ENCODE measurements at regions not wholly inside any gene's neighbourhood (a gene's known extent, or its start where the extent isn't known, plus 50 kb on each side); places are given as distances from the start of the nearest gene placed in this dataset.

DNA sequence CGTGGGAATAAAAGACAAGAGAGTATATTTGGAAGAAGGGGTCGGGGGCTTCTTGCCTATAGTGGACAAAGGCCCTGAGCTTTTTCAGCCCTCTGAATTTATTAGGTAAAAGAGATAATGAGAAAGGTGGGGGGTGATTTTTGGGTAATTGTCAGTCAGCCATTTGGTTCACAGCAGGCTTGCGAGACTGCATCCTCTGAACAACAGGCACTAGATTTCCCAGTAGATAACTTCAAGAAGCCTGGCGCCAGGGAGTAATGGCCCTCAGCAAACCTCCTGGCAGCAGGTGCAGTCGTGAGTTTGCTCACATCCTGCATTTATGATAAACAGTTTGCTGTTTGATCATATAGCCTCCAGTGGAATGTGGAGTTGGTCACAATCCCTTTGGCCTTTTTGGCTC, 609.0 kb downstream of the DHX35 start:
- no peak for DNase-seq (ENCODE audit: low spot score)

- DNase-seq (ENCODE audit: low spot score) = no peak
Measured at GRCh38 chr20:39568109-39568508, 606.0 kb downstream of the DHX35 start.

- no peak for DNase-seq (ENCODE audit: low spot score)
Measured at GRCh38 chr20:39563349-39563748, 601.2 kb downstream of the DHX35 start.

GRCh38 chr20:39554341-39554740, 592.2 kb downstream of the DHX35 start:
- DNase-seq (ENCODE audit: low spot score) = no peak

DNA sequence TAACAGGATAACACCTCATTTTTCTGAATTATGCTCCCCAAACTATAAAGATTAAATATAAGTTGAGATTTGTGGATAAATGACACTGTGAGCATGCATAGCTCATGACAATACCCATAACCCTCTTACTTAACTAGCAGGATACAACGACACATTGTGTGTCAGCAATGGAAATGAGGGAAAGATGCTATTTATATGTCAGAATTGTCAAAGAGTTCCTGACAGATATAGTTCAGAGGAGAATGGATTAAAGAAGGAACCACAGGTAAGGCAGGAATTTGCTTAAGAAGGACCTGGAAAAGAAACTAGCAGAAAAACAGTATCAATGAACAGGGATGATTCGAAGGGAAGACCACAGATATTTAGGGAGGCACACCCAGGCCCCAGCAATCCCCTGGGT, 591.0 kb downstream of the DHX35 start:
- no peak for DNase-seq (ENCODE audit: low spot score)

DNA sequence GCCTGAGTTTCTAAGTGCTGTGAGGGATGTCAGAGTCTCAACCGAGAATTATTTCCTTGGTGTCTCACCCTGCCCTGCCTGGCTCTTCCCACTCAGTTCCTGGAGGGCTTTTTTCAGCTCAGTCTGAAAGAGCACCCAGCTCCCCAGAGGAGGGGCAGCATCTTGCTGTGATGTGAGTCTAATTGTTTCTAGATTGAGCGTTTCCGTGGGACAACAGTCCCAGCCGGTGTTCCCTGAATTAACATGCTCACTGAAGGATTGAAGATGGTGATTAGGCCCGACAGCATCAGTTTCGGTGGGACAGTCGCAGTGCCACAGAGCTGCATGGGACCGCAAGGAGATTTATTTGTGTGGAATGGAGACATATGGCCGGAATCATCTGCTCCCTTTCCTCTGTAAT, 587.6 kb downstream of the DHX35 start:
- no peak for DNase-seq (ENCODE audit: low spot score)

DNA sequence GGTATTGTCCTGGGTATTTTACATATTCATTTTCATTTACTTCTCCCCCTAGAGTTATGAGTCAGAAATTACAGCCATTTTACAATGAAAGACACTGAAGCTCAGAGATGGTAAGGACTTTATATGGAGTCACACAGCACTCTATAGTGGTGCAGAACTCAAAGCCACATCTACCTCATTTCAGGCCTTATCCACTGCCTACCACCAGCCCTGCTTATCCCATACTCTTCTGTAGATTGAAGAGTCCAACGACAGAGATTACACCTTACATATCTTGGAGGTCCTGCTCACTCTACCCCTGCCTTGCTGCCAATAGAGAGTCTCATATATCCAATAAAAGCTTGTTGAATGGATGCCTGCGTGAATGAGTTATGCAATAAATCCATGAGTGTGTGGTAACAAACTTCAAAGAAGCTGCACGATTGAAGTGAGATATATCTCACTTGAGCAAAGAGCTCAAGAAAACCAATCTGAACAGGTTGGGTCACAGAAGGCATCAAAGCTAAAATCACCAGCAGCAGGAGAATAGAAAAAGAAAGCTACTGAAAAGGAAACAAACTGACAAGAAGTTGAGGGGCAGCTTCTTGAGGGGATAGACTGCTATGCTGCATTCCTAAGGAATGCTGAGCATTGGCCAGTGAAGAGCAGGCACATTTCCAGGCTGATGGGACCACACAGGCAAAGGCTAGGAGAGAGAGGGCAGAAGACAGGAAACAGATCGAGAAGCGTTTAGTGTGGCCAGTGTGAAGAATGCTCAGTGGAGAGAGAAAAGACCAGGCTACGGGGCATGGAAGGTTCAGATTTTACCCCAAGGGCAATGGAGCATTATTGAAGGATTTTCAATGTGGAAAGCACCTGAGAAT, 585.6 kb downstream of the DHX35 start:
- no peak for DNase-seq (ENCODE audit: low spot score)

DNA sequence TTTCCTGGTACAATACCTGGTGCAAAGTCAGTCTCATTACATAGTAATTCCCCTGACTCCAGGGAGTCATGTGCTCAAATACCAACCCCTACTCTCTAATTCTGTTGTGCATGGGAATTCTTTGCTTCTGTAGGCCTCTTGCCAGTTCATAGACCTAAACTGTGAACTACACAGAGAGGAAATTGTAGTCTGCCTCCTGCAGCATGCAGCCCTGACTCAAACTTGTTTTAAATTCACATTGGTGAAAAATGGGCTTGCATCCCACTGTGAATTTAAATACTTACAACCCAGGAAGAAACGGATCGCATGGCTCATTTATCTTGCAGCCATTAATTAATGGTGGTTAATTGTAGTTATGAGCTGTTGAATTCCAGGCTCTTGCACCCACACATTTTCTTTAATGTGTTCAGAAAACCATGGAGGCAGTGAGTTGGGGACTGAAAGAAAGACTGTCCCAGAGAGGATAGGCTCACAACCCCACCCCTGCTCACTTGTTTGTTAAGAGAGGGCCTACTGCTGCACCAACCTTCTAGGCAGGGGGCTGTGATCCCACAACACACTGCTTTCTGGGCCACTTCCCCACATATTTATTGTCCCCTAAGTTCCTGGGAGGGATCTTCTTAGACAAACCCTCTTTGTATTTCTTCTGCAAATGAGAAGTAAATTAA, 579.1 kb downstream of the DHX35 start:
- no peak for DNase-seq (ENCODE audit: low spot score)

DNA sequence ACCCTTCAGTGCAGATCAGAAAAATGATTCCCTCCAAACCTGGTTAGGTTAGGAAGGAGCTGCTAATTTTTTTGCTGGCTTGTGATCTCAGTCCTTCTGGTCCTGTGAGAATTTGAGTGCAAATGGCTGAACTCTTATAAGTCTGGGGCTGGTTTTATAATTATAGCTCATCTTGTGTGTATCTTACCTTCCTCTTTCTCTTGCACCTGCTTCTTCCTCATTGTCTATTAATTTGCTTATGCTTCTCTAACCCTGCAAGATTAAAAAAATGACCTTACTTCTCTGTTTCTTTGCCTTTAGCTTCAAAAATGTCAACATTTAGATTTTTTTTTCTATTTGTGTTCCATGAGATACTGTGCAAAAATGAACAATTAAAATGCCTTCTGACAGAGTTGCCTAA, 576.2 kb downstream of the DHX35 start:
- no peak for DNase-seq (ENCODE audit: low spot score)

DNA sequence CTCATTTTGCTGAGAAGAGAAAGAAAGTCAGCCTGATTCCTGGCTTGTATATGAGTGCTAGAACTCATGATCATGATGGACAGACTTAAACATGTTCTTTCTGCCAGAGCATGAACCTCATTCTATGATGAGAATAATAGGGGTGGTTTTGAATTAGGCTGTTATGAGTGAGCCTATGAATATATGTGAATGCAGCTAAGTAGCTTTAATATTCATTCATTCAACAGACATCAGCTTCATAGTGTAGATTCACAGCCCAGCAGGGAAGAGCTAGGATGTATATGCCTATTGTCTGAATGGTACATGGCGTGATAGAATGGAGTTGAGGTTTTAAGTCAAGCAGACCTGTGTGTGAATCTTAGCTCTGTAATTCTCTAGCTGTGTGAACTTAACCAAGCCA, 573.2 kb downstream of the DHX35 start:
- DNase-seq (ENCODE audit: low spot score) = no peak

DNA sequence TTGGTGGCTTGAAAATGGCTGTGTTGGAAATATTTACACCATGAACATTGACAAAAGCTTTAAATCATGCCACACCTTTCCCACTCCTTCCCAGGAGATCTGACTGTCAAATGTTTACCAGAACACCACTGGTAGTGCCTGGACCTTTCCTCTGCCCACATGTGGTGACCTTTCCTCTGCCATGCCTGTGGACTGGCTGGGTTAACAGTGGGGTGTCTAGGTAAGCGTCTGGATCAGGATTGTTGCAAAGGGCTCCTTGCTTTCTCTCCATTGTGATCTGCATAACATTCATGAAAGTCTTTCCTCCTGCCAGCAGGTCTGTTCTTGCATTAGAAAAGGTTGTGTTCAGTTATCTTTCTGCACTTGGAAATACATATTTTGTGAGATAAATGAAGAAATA, 572.7 kb downstream of the DHX35 start:
- no peak for DNase-seq (ENCODE audit: low spot score)

- no peak for DNase-seq (ENCODE audit: low spot score)
Measured at GRCh38 chr20:39533858-39534257, 571.7 kb downstream of the DHX35 start.

GRCh38 chr20:39532205-39532604, 570.1 kb downstream of the DHX35 start:
- DNase-seq (ENCODE audit: low spot score) = no peak

- DNase-seq (ENCODE audit: low spot score) = no peak
Measured at GRCh38 chr20:39528436-39528835, 566.3 kb downstream of the DHX35 start.

- DNase-seq (ENCODE audit: low spot score) = no peak
Measured at GRCh38 chr20:39524371-39524911, 562.3 kb downstream of the DHX35 start.

- DNase-seq (ENCODE audit: low spot score) = no peak
Measured at GRCh38 chr20:39523405-39523804, 561.3 kb downstream of the DHX35 start.

DNA sequence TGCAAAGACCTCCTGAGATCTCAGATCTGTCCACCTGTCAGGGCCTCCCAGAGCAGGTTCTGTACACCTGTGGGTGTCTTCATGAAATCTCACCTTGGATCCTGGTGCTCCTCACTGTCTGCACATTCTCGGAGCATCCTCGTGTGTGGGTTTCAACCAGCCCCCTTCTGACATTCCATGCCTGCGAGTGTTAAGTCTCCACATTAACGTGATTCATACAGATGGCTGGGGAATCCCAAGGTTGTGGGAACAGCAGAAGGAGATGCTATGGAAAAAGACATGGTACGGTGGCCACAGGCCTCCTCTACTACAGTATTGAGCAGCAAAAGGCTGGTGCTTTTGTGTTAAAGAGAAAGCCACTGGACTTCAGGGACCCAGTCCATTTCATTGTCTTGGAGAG, 556.5 kb downstream of the DHX35 start:
- DNase-seq (ENCODE audit: low spot score) = no peak

GRCh38 chr20:39516964-39517363, 554.8 kb downstream of the DHX35 start:
- no peak for DNase-seq (ENCODE audit: low spot score)

DNA sequence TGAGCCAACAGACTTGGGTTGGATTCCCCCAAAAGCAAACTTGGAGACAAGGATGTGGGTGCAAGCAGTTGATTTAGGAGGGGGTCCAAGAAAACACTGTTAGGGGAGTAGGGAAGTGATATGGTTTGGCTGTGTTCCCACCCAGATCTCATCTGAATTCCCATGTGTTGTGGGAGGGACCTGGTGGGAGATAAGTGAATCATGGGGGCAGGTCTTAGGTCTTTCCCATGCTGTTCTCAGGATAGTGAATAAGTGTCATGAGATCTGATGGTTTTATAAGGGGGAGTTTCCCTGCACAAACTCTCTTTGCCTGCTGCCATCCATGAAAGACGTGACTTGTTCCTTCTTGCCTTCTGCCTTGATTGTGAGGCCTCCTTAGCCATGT, 542.6 kb downstream of the DHX35 start:
- DNase-seq (ENCODE audit: low spot score) = no peak

DNA sequence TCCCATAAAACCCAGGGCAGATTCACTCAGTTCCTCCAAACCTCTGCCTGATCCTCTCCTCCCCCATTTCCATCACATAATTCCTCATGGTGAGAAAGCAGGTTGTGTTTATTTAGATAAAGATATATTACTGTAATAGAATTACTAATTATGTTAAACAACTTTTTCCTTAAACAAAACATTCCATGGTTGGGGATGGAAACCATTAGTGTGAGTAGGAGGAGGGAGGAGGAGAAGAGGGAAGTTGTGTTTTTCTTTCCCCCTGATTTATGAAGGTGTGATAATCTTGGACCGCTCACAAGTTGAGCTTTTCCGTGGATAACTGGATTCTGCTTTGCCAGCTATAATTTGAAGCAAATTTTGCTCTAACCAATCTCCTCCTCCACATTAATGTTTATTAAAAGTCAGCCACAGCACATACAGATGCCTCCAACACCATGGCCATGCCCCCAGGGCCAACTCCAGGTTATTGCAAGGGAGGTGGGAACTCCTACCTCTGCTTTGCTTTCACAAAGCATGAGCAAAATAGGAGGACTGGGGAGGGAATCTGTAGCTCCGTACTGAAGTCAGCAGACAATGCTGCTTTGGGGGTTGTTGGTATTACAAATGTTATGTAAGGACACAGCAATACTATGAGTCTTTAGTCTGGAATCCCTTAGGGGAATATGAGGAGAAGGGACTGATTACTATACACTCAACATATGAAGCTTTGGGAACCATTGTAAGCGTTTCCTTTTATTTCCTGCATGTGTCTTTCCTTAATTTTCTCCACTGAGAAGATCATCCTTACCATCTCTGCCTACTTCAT, 542.0 kb downstream of the DHX35 start:
- no peak for DNase-seq (ENCODE audit: low spot score)

DNA sequence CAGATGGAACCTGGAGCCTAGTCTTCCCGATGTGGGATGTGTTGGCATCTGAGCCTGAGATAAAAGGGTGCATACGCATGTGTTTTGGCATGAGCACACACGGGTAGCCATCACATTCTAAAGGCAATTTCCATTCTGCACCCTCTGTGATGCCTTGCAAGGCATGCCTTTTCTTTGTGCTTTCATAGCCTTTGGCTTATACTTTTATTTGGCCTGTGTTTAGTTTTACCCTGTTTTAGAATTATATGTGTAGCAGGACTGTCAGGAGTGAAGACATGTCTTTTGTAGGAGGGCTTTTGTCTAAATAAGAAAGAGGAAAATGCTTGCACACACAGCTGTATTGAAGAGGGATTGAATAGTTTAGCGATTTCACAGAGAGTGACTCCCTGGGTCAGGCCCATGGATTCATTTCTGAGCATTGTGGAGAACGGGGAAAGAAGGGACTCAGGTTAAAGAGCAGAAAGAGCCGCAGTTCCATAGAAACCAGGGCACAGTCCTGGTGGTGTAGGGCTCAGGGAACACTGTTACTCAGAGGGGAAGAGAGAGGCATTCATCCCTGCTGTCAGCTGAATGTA, 530.2 kb downstream of the DHX35 start:
- DNase-seq (ENCODE audit: low spot score) = no peak

DNA sequence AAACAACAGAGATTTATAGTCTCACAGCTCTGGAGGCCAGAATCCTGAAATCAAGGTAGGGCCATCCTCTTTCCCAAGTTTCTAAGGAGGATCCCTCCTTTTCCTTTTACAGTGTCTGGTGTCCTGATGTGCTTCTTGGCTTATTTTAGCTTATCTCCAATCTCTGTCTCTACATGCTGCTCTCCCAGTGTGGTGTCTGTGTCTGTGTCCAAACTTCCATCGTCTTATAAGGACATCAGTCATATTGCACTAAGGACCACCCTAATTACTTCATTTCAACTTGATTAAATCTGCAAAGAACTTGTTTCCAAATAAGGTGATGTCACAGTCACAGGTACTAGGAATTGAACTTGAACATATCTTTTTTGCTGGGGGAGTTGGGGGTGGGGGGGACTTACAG, 529.6 kb downstream of the DHX35 start:
- DNase-seq (ENCODE audit: low spot score) = no peak

Data from H4 (cell line).